ENCODE measurements at regions not wholly inside any gene's neighbourhood (a gene's known extent, or its start where the extent isn't known, plus 50 kb on each side); places are given as distances from the start of the nearest gene placed in this dataset.

- Histone ChIP-seq H3K36me3 (ENCODE audit: insufficient read depth, low read length) (no peaks in the 10 kb centered on the region), H2AFZ (ENCODE audit: low read length) (no peak overlapping the region), H3K4me2 (ENCODE audit: insufficient read depth, low read length) (no peak overlapping the region), H3K79me2 (ENCODE audit: insufficient read depth, low read length) (no peaks in the 10 kb centered on the region), H3K9me3 (ENCODE audit: low read depth, low read length) (peaks cover 2% of the 10 kb centered on the region), H3K27me3 (ENCODE audit: insufficient read depth, low read length) (no peaks in the 10 kb centered on the region), H3K27ac (ENCODE audit: low read depth, low read length) (no peak overlapping the region), H3K4me1 (ENCODE audit: insufficient read depth, low read length) (no peaks in the 10 kb centered on the region), H4K20me1 (ENCODE audit: insufficient read depth, low read length) (no peaks in the 10 kb centered on the region), H3K4me3 (ENCODE audit: insufficient read depth, low read length) (no peak overlapping the region)
- no peak for TF ChIP-seq CTCF (IDR thresholded peaks at IDR 0.05; ENCODE audit: extremely low read depth, low read depth, low read length)
- no peak for DNase-seq (ENCODE audit: insufficient read length, low spot score, missing footprints)
These were observed 650.3 kb downstream of the AJAP1 start for GRCh38 chr1:5304702-5305101.

- Histone ChIP-seq H2AFZ (ENCODE audit: low read length) (no peak overlapping the region), H3K27ac (ENCODE audit: low read depth, low read length) (no peak overlapping the region), H4K20me1 (ENCODE audit: insufficient read depth, low read length) (no peaks in the 10 kb centered on the region), H3K4me3 (ENCODE audit: insufficient read depth, low read length) (no peak overlapping the region), H3K27me3 (ENCODE audit: insufficient read depth, low read length) (no peaks in the 10 kb centered on the region), H3K4me2 (ENCODE audit: insufficient read depth, low read length) (no peak overlapping the region), H3K36me3 (ENCODE audit: insufficient read depth, low read length) (no peaks in the 10 kb centered on the region), H3K4me1 (ENCODE audit: insufficient read depth, low read length) (no peaks in the 10 kb centered on the region), H3K79me2 (ENCODE audit: insufficient read depth, low read length) (no peaks in the 10 kb centered on the region), H3K9me3 (ENCODE audit: low read depth, low read length) (no peaks in the 10 kb centered on the region)
- TF ChIP-seq CTCF (IDR thresholded peaks at IDR 0.05; ENCODE audit: extremely low read depth, low read depth, low read length), result no peak
- DNase-seq (ENCODE audit: insufficient read length, low spot score, missing footprints), result no peak
These were observed 644.0 kb downstream of the AJAP1 start for GRCh38 chr1:5298376-5298775.

- Histone ChIP-seq H3K27me3 (ENCODE audit: insufficient read depth, low read length) (no peaks in the 10 kb centered on the region), H2AFZ (ENCODE audit: low read length) (no peak overlapping the region), H4K20me1 (ENCODE audit: insufficient read depth, low read length) (no peaks in the 10 kb centered on the region), H3K36me3 (ENCODE audit: insufficient read depth, low read length) (no peaks in the 10 kb centered on the region), H3K9me3 (ENCODE audit: low read depth, low read length) (no peaks in the 10 kb centered on the region), H3K4me1 (ENCODE audit: insufficient read depth, low read length) (no peaks in the 10 kb centered on the region), H3K4me2 (ENCODE audit: insufficient read depth, low read length) (no peak overlapping the region), H3K4me3 (ENCODE audit: insufficient read depth, low read length) (no peak overlapping the region), H3K79me2 (ENCODE audit: insufficient read depth, low read length) (no peaks in the 10 kb centered on the region), H3K27ac (ENCODE audit: low read depth, low read length) (no peak overlapping the region)
- TF ChIP-seq CTCF (IDR thresholded peaks at IDR 0.05; ENCODE audit: extremely low read depth, low read depth, low read length), result no peak
- DNase-seq (ENCODE audit: insufficient read length, low spot score, missing footprints), result no peak
These were observed 643.5 kb downstream of the AJAP1 start for GRCh38 chr1:5297886-5298239.

- Histone ChIP-seq H2AFZ (ENCODE audit: low read length) (no peak overlapping the region), H3K4me1 (ENCODE audit: insufficient read depth, low read length) (no peaks in the 10 kb centered on the region), H3K27me3 (ENCODE audit: insufficient read depth, low read length) (no peaks in the 10 kb centered on the region), H3K27ac (ENCODE audit: low read depth, low read length) (no peak overlapping the region), H3K79me2 (ENCODE audit: insufficient read depth, low read length) (no peaks in the 10 kb centered on the region), H3K36me3 (ENCODE audit: insufficient read depth, low read length) (no peaks in the 10 kb centered on the region), H3K9me3 (ENCODE audit: low read depth, low read length) (no peaks in the 10 kb centered on the region), H3K4me3 (ENCODE audit: insufficient read depth, low read length) (no peak overlapping the region), H3K4me2 (ENCODE audit: insufficient read depth, low read length) (no peak overlapping the region), H4K20me1 (ENCODE audit: insufficient read depth, low read length) (no peaks in the 10 kb centered on the region)
- TF ChIP-seq CTCF (IDR thresholded peaks at IDR 0.05; ENCODE audit: extremely low read depth, low read depth, low read length), result no peak
- DNase-seq (ENCODE audit: insufficient read length, low spot score, missing footprints), result no peak
These were observed 642.9 kb downstream of the AJAP1 start for GRCh38 chr1:5297180-5297885.
